Activated CD8-positive, alpha-beta memory T cell treated with anti-CD3 and anti-CD28 coated beads, Interleukin-2, amount 50 U/mL, for 24 hours (primary cell): ENCODE measurements at regions not wholly inside any gene's neighbourhood (a gene's known extent, or its start where the extent isn't known, plus 50 kb on each side); places are given as distances from the start of the nearest gene placed in this dataset.
"Not testable (repeated sequence)": the region's sequence is repeated elsewhere in the genome, so short reads cannot be mapped to it uniquely, and the experiment has no call there.

Experiments
- DNase-seq: peaks from one replicate; pipeline ENCODE4 v3.0.0-alpha.2; 2020; ENCODE audit errors: extremely low read depth

DNA sequence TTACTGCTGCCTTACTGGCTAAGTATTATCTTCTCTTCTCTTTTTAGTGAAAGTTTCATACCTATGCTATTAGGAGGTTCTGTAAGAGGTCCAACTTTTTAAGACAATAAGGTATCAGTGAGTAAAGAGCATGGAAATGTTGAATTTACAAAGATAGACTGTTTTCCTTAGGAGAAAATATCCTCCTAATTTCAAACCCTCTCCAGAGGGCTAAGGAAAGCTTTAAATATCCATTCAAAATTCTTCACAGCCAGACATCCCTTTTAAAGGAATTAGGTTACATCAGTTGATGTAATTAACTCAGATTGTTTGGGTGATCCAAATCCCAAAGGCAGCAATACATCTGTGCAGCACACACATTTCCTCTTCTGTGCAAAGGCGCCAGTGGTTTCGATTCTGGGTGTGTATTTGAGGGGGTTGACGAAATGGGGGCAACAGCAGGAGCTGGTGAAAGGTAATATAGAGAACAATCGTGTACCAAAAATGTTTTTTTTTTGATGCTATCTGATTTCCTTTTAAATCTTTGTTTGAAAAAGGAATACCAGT is 273.8 kb upstream of the RPS23 start:
- DNase-seq = no peak

DNA sequence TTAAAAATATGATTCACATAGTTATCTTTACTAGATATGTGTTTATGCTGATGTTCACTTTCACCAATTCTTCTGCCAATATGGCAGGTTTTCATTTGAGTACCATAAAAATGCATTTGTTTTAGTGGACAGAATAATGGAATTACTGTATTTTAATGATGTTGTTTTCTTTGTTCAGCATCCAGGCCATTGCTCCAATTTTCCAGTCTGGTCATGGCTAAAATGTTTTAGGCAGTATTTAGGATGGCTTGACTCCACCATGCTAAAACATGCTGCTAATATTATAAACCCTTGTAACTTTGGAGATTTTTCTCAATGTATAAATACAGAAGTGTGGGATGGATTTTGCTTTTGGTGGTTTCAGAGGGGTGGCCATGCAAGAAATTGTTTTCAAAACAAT is 273.0 kb upstream of the RPS23 start:
- no peak for DNase-seq

DNA sequence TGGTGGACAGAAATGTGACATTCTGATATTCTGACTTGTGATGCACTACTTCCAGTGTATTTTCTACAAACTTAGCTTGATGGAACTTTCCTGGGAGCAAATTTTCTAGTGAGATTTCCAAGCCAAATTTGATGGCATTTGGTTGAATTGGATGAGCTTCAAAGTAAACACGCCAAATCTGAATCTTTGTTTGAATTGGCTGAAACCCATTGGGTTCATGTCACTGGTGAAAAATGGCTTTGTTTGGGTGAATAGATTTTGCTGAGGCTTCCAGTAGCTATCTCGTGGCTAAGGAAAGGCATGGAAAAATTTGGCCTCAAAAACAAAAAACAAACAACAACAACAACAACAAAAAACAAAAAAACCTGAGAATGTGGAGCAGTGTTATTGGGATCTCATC is 271.1 kb upstream of the RPS23 start:
- DNase-seq = no peak

DNA sequence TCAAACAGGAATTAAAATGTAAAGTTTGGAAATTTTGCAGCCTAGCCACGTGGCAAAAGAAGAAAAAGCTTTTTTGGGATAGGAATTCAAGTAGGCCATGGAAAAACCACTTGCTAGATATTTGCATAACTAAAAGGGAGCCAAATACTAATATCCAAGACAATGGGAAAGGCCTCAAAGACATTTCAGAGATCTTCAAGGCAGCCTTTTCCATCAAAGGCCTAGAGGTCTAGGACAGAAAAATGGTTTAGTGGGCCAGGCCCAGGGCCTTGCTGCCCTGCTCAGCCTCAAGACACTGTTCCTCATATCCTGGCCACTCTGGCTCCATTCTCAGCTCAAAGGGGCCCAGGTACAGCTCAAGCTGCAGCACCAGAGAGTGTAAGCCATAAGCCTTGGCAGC is 265.9 kb upstream of the RPS23 start:
- no peak for DNase-seq

DNA sequence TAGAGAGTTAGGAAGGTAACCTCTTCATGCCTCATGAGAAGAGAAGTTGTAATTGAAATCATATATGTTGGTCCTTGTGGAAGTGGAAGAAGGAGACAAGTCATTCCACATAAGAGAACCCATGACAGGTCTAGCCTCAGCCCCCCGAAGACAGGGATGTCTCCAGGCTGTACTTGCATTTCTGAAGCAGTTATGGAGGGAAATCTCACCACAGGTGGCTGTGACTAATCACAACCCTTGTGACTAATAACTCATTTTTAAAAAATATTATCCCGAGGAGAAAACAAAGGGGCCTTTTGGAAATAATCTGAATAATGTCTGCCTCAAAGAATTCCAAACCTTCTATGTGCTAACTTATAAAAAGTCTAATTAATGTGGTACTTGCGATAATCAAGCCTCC is 262.1 kb upstream of the RPS23 start:
- DNase-seq = no peak

DNA sequence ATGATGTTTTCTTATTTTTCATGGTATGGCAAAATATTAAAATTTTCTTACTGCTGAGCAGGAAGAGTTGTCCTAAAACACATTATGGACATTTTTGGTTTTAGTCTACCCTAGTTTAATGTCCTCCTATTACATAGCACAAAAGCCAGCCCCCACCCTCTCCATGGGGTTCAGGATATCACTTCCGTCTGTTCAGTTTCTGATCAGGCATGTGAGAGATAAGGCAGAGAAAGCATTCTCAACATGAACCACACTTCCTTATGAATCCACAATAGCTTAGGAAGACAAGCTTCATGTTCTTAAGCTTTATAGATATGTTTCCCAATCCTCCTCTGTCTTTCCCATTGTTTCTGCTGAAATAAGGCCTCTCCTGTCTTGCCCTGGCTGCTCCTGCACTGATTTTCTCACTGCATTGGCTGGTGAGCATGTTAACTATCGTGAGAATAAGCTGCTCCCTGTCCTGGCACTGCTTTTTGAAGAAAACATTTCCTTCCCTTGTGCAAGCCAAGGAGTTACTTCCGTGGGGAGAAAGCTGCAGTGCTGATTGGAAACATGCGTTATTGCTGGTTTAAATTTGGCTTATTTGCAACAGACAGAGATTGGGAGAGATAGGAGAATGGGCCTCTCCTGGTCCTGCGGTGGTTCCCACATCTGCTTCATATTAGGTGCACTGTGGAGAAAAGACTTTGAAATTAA is 260.3 kb upstream of the RPS23 start:
- DNase-seq = no peak

DNA sequence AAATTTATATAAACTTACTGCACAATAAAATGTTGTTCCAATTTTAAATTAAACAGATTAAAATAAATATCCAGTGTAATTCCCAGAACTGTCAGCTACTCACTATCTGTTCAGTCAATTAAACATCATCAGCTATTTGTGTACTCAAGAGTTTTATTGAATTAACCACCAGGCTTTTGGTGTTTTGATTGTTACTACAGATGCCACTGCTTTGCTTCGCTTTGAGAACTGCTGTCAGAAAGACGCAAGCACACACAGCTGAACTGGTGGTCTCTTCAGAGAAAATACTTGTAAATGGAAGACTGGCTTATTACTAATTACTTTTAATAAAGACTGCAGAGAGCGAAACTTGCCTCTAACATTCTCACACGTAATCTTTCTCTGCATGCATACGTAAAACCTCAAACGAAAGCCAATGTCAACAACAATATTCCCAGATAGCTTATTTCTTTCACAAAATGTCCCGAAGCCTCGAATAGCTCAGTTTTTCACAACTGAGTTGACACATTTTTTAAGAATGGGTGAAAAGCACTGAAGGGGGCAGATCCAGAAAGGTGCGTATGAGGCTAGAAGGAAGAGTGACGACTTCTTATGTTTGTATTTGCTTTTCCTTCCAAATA is 259.6 kb upstream of the RPS23 start:
- DNase-seq = no peak

DNA sequence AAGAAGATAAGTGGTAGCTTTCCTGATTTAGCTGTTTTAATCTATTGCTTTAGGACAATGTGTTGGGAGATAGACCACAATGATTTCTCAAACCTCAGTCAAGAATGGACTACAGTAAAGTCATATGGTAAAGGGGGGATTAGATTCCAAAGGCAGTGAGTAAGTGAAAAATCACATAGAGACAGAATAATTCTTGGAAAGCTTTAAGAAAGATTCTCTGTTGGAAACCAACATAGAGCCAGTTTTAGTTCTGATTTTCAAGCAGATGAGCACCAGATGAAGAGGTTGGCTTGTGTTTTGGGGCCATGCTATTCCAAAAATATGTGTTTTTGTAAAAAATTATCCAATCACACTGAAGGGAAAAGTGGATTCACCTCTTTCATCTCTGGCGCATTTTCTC is 256.8 kb upstream of the RPS23 start:
- no peak for DNase-seq

DNA sequence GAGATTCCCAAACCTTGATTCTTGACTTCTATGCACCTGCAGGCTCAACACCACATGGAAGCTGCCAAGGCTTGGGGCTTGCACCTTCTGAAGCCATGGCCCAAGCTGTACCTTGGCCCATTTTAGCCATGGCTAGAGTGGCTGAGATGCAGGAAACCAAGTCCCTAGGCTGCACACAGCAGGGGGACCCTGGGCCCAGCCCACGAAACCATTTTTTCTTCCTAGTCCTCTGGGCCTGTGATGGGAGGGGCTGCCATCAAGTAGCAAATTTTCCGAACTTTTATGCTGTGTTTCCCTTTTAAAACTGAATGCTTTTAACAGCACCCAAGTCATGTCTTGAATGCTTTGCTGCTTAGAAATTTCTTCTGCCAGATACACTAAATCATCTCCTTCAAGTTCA is 253.9 kb upstream of the RPS23 start:
- not testable (repeated sequence) for DNase-seq

DNA sequence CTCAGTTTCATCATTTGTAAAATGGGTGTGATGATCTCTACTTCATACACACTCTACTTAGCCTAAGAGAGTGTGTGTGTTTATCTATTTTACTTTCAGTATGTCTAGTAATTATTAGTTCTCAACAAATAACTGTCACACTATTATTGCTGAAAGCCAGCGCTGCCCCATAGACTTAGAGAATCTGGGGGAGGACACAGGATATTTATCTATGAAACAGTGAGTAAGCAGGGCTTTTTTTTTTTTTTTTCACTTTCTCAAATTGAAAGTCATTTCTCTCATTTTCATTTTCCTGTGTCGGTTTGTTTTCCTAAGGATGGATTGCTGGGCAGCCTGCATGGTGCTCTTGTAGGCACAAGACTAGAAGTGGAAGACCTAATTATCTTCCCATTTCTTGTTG is 248.4 kb upstream of the RPS23 start:
- no peak for DNase-seq

DNA sequence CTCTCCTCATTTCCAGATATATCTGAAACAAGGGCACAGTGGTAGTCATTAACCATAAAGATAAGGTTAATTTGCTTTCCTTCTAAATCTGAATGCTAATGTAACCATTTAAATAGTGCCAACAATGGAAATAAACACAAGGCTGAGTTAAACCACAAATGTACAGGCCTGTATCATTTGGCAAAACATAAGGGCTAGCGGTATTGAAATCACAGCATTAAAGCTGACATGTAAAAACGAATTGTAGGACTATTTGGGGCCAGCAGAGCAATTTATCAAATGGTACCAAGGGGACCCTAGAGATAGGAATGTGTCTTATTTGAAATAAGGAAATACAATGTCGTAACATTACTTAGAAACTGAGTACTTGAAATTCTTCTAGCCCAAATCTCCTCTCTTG is 247.5 kb upstream of the RPS23 start:
- no peak for DNase-seq

DNA sequence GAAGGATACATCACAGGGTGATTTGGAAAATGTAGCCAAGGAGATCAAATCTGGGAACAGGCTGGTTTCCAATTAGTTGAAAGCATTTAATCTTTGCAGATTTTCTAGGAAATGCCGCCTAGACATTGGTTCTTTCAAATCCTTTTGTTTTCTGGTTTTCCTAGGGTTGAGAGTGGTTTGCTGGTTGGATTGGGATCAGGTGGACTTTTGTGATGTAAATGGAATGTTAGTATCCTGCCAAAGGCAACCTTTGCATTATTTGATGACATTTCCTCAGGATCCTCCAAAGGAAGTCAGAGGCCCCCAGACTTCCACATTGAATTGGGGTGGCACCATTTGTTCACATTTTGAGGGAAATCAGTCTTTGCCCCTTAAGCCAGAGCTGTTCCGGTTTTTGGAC is 245.5 kb upstream of the RPS23 start:
- no peak for DNase-seq

DNA sequence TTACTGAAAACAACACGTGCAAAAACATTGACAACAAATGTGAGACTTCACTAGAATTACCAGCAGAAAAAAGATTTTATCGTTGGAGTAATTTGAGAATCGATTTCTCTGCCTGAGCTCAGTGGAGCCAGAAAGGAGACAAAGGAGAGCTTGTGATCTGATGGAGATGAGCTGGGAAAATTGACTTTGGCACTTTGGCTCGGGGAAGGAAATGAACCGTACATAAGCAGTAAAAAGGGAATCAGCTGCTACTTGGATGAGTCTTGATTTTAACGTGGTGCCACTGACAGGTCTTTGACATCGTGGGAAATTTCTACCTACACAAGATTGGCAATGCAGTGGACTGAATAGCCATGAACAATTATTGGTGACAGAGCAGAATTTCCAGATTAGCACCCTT is 244.7 kb upstream of the RPS23 start:
- DNase-seq = no peak

DNA sequence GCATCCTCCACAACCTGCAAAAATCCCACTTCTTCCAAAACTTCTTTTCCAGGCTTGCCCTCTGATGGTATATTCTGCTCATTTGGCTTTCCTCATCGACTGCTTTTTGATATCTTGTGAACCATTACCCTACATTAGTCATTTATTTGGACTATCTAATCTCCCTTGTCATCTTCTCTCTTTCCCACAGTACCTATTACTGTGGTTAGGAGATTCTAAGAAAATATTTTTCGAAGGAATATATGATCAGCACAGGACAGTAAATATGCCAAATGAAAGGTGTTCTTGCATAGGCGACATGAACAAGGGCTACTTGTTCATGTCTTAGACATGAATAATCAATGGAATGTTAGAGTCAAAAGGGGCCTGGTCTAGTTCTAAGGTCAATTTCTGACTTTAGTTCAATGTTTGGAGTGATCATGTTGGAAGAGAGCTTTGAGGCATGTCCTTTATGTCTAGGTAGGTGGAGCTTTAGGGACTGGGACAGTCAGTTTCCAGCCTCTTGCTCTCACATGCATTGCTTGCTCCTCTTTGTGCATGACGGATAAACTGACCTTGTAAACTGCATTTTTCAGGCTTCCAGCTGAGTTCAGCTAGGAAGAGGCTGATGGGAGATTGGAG is 243.4 kb upstream of the RPS23 start:
- no peak for DNase-seq

DNA sequence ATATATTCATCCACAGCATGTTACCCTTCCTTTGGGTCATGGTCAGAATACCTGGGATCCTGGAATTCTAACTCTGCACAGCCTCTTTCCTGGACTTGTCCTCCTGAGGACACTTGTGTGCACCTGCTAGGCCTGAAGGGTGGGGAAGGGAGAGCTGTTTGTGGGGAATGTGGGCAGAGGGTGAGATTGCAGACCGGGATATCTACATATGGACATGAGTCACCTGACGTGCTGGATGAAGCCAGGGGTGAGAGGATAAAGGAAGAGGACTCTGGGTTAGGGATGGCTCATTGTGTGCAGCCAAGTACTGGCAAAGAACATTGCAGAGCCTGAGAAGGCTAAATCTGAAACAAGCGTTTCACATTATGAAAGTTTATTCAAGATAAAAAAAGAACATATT is 241.4 kb upstream of the RPS23 start:
- DNase-seq = no peak

DNA sequence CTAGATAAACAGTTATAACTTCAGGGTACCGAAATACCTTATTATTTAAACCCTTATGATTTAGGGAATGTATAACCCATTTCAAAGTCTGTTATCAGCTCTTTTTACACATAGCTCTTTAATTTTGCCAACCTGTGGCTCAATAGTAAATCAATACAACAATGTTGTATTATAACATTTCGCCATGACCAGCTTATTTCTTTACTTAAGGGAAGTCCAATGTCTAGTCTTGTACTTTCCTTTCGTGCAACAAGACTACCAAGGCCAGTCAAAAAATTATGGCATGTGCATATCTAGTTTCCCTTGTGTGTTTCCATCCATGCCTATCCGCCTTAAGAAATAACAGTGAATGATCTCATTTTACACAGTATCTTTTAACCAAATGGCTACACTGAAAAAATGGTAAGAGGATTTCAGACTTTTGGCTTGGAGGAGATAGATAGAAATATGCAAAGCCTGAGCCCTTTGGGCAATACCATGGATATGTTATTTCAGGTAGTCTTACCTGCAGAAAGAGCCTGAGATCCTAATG is 239.5 kb upstream of the RPS23 start:
- no peak for DNase-seq

DNA sequence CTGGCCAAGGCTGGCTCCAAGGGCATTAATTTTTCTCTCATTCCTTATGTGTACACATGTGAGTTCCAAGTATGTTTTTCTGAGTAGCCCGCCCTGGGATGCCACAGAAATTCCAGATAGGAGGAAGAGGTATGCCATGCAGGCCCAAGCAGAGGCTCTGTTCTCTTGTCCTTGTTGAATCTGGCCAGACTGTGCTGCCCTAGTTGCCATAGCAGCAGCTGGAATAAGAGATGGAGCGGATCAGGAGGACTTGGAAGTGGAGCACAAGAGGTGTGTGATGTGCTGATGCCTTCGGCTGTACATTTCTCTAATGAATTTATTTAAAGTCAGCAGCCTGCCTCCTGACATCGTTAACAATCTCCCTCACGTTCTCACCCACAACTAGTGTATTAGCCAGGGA is 235.6 kb upstream of the RPS23 start:
- no peak for DNase-seq

DNA sequence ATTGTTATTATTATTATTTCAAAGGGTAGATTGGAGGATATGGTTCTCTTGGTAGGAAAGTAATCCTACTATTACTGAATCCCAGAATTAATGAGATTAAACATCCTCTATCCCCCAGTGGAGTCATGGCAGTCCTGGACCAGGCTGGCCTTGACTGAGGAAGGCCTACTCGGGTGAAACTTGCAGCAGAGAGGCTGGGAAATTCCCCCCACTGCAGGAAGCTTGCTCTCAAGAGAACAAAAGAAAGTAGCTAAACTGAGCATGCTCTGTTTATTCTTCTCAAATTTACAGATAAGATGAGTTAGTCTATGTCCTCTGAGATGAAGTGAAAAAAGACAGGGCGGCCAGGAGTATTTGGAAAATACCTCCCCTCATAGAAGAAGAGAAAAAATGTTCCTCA is 233.9 kb upstream of the RPS23 start:
- DNase-seq = no peak

DNA sequence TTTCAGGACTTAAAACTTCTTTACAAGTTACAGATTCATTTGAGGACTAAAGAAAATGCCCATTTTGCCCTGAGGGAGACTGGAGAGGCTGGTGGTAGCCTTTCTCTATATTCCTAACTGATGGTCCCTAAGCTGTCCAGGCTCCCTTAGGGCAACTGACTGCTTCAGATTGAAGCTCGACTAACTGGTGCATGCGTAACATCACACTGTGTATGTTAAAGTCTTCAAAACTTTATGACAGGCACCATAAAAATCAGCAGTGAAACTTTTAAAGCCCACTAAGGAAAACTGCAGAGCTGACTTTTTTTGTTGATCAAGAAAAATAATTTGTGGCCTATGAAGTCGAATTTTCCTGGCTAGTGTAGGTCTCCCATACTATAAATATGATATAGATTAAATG is 233.0 kb upstream of the RPS23 start:
- no peak for DNase-seq

DNA sequence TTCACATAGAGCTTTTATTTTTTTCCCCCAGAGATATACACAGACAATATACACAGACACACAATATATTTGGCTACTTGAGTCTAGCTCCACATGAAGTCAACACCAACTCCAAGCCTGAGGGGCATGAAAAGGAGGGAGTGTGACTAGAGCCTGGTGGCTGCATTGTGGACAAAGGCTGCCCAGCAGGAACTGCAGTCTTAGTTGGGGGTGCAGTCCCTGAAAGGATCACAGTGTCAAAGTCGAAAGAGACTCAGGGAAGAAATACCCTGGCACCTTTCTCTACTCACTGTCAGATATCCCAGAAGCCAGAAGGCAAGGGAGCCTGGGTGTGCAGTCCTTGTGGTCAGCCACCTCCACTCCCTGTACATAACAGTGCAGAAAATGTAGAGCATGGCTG is 231.6 kb upstream of the RPS23 start:
- DNase-seq = no peak

DNA sequence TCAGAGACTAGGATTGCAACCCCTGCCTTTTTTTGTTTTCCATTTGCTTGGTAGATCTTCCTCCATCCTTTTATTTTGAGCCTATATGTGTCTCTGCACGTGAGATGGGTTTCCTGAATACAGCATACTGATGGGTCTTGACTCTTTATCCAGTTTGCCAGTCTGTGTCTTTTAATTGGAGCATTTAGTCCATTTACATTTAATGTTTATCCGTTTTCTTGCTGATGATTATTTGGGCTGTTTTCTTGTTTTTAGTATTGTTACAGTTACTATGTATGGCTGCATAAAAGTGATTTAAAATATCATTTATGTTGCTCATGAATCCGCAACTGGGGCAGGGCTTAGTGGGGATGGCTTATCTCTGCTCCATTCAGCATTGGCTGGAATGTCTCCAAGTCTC is 228.2 kb upstream of the RPS23 start:
- not testable (repeated sequence) for DNase-seq

DNA sequence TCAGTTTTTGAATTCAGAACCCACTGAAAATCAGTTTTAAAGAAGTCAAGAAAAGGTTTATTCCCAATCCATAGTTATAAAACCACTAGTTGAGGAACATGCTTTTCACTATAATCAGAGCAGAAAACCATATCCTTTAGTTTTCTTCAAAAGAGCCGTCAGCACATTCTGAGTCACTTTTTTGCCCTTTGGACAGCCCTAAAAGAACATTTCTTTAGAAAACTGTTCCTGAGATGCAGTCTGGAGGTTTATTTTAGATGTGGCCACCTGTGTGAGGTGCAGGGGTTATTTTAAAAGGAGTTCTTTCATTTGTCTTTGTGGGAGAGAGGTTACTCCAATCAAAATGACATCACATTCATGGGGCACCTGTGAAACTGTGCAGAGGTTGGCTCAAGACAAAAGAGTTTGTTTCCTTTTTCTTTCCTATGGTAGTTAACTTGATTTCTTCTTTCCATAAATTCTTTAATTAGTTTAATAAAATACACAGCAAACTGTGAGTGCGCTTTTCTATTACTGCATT is 221.6 kb upstream of the RPS23 start:
- DNase-seq = no peak

DNA sequence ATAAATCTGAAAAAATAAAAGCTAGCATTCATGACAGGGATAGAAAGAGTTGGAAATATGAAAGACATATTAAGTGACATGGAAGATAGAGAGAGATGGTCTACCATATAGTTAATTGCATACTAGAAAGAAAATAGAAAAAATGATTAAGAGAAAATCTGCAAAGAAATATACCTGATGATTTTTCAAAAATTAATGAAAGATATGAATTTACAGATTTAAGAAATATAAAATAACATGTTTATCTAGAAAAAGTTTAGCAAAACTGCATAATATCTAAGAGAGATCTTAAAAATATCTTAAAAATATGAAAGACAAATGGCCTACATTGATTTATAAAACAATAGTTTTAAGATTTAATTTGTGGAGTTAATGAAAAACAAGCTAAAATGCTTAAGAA is 219.1 kb upstream of the RPS23 start:
- DNase-seq = no peak
